Spinal cord (tissue), 9 donors: ENCODE measurements at regions not wholly inside any gene's neighbourhood (a gene's known extent, or its start where the extent isn't known, plus 50 kb on each side); places are given as distances from the start of the nearest gene placed in this dataset.

ENCODE experiments used
- DNase-seq, 6 donors: peaks; one replicate each; pipeline versions ENCODE4 v3.0.0 to v3.0.0-alpha.2; 2013 to 2015; ENCODE audit warnings: low spot score in 6 of 6, low read depth in 4 of 6
- H3K27ac ChIP-seq: one replicate; pipeline ENCODE4 v1.5.1; 2013; ENCODE audit warnings: low read depth, low read length, control low read depth
- H3K27me3 ChIP-seq: one replicate; pipeline ENCODE4 v1.6.1; 2013; ENCODE audit warnings: low read length; ENCODE audit not compliant: control insufficient read depth, insufficient read depth
- H3K36me3 ChIP-seq: one replicate; pipeline ENCODE4 v1.6.1; 2013; ENCODE audit warnings: low read length; ENCODE audit not compliant: control insufficient read depth, insufficient read depth
- H3K4me1 ChIP-seq: one replicate; pipeline ENCODE4 v1.6.1; 2013; ENCODE audit warnings: low read length; ENCODE audit not compliant: control insufficient read depth, insufficient read depth
- H3K4me3 ChIP-seq: one replicate; pipeline ENCODE4 v1.5.1; 2013; ENCODE audit warnings: low read depth, low read length, control low read depth
- H3K9me3 ChIP-seq: one replicate; pipeline ENCODE4 v1.6.1; 2013; ENCODE audit warnings: low read length; ENCODE audit not compliant: control insufficient read depth, insufficient read depth
- WGBS: methylation state at CpG from one replicate; pipeline ENCODE4 v1.1.5; 2013; ENCODE audit warnings: missing lambda C conversion rate; ENCODE audit not compliant: insufficient coverage; 5-methylcytosine and 5-hydroxymethylcytosine counted together
- donor health status: healthy.

- peak overlapping the region; percentile 63 for H3K4me3 ChIP-seq
- H3K4me1 ChIP-seq, result peaks cover 30% of the 10 kb centered on the region
- H3K36me3 ChIP-seq, result no peaks in the 10 kb centered on the region
- peak overlapping the region; percentile 97 for H3K27ac ChIP-seq
- H3K27me3 ChIP-seq, result no peaks in the 10 kb centered on the region
- H3K9me3 ChIP-seq, result no peaks in the 10 kb centered on the region
- no peak for DNase-seq
- WGBS, result 100% methylated on average over 1 of the region's 6 CpGs
These were observed 137.5 kb downstream of the TMCO5A start for GRCh38 chr15:38072007-38072347.

- Histone ChIP-seq H3K27ac (peak overlapping the region; percentile 97), H3K9me3 (no peaks in the 10 kb centered on the region), H3K4me3 (peak overlapping the region; percentile 63), H3K4me1 (peaks cover 30% of the 10 kb centered on the region), H3K27me3 (no peaks in the 10 kb centered on the region), H3K36me3 (no peaks in the 10 kb centered on the region)
- DNase-seq, result peak; percentile 72 to 95 (median 82)
- under 1% methylated on average over 53 of the region's 55 CpGs for WGBS
These were observed 138.1 kb downstream of the TMCO5A start for GRCh38 chr15:38072348-38073177.

GRCh38 chr15:38073178-38073946, 138.9 kb downstream of the TMCO5A start:
- WGBS, result 3% methylated on average over 11 of the region's 19 CpGs
- Histone ChIP-seq H3K27ac (peak overlapping the region; percentile 97), H3K27me3 (no peaks in the 10 kb centered on the region), H3K36me3 (no peaks in the 10 kb centered on the region), H3K4me3 (peak overlapping the region; percentile 63), H3K4me1 (peaks cover 30% of the 10 kb centered on the region), H3K9me3 (no peaks in the 10 kb centered on the region)
- DNase-seq, result peak in 1 of 6 donors; percentile 49

GRCh38 chr15:38074029-38074428, 139.6 kb downstream of the TMCO5A start:
- H3K27ac ChIP-seq, result peak overlapping the region; percentile 97
- 18% methylated on average over 3 of the region's 5 CpGs for WGBS
- no peak overlapping the region for H3K4me3 ChIP-seq
- DNase-seq, result peak in 1 of 6 donors; percentile 11
- no peaks in the 10 kb centered on the region for H3K9me3 ChIP-seq
- peaks cover 27% of the 10 kb centered on the region for H3K4me1 ChIP-seq
- no peaks in the 10 kb centered on the region for H3K36me3 ChIP-seq
- no peaks in the 10 kb centered on the region for H3K27me3 ChIP-seq

- WGBS, result 96% methylated on average over 5 of the region's 5 CpGs
- Histone ChIP-seq H3K36me3 (no peaks in the 10 kb centered on the region), H3K27me3 (no peaks in the 10 kb centered on the region), H3K4me3 (no peak overlapping the region), H3K9me3 (no peaks in the 10 kb centered on the region), H3K4me1 (peaks cover 20% of the 10 kb centered on the region), H3K27ac (peak overlapping the region; percentile 97)
- no peak for DNase-seq
These were observed 141.0 kb downstream of the TMCO5A start for GRCh38 chr15:38075466-38075865.

GRCh38 chr15:38076786-38077185, 142.3 kb downstream of the TMCO5A start:
- Histone ChIP-seq H3K36me3 (no peaks in the 10 kb centered on the region), H3K9me3 (no peaks in the 10 kb centered on the region), H3K4me1 (peaks cover 17% of the 10 kb centered on the region), H3K27me3 (no peaks in the 10 kb centered on the region), H3K4me3 (no peak overlapping the region), H3K27ac (peak overlapping the region; percentile 45)
- peak in 2 of 6 donors; percentile 46 to 67 for DNase-seq
- 16% methylated on average over 10 of the region's 10 CpGs for WGBS

- 84% methylated on average over 4 of the region's 5 CpGs for WGBS
- H3K27ac ChIP-seq, result no peak overlapping the region
- H3K9me3 ChIP-seq, result no peaks in the 10 kb centered on the region
- H3K36me3 ChIP-seq, result no peaks in the 10 kb centered on the region
- DNase-seq, result no peak
- H3K4me3 ChIP-seq, result no peak overlapping the region
- no peaks in the 10 kb centered on the region for H3K27me3 ChIP-seq
- H3K4me1 ChIP-seq, result peaks cover 4% of the 10 kb centered on the region
These were observed 144.8 kb downstream of the TMCO5A start for GRCh38 chr15:38079236-38079635.

GRCh38 chr15:38080651-38081275, 146.3 kb downstream of the TMCO5A start:
- H3K4me3 ChIP-seq, result no peak overlapping the region
- H3K27me3 ChIP-seq, result peaks cover 2% of the 10 kb centered on the region
- DNase-seq, result no peak
- H3K4me1 ChIP-seq, result peaks cover 4% of the 10 kb centered on the region
- H3K36me3 ChIP-seq, result no peaks in the 10 kb centered on the region
- H3K27ac ChIP-seq, result no peak overlapping the region
- no CpG with 5 or more reads among the region's 3 CpGs for WGBS
- no peaks in the 10 kb centered on the region for H3K9me3 ChIP-seq

- Histone ChIP-seq H3K9me3 (no peaks in the 10 kb centered on the region), H3K4me1 (no peaks in the 10 kb centered on the region), H3K27ac (no peak overlapping the region), H3K27me3 (peaks cover 2% of the 10 kb centered on the region), H3K4me3 (no peak overlapping the region), H3K36me3 (no peaks in the 10 kb centered on the region)
- no peak for DNase-seq
These were observed 149.8 kb downstream of the TMCO5A start for GRCh38 chr15:38084289-38084688.
